Endothelial cell of umbilical vein (primary cell): ENCODE measurements at regions not wholly inside any gene's neighbourhood (a gene's known extent, or its start where the extent isn't known, plus 50 kb on each side); places are given as distances from the start of the nearest gene placed in this dataset.

ENCODE experiments used
- BruUV-seq: library from RNA; stranded (reverse); fragments of 400-500 nt; replicated peaks from 2 replicates; lab custom pipeline; 2021; lab: Mats Ljungman, UMichigan
- CTCF ChIA-PET: fragments of 300-600, 350-600 bp; sonication (Branson Sonifier 250); formaldehyde crosslinking; loops from one replicate; lab custom pipeline; 2021; ENCODE audit warnings: antibody characterized with exemption, inconsistent platforms; lab: Charles Lee
- POLR2A ChIA-PET: fragments of 300-600, 350-600 bp; sonication (Branson Sonifier 250); formaldehyde crosslinking; loops from one replicate; lab custom pipeline; 2021; ENCODE audit warnings: antibody characterized with exemption, inconsistent platforms; lab: Charles Lee
- DNase-seq: peaks from one replicate; pipeline ENCODE4 v3.0.0-alpha.2; 2011; ENCODE audit warnings: low read depth, low spot score
- FAIRE-seq: peaks from 2 replicates; lab custom pipeline; 2011; peaks lifted over from hg19 to GRCh38; lab: Jason Lieb, UNC
- H2AFZ ChIP-seq: 2 replicates; pipeline ENCODE4 v1.6.0; 2012; ENCODE audit warnings: low read depth, low read length, control low read depth, inconsistent platforms
- H3K27ac ChIP-seq: 2 replicates; pipeline ENCODE4 v1.5.1; 2011; ENCODE audit warnings: low read depth, mild to moderate bottlenecking, control low read depth, low read length, moderate library complexity; ENCODE audit not compliant: insufficient read depth
- H3K27me3 ChIP-seq, 2 experiments: 2 replicates each; pipeline versions ENCODE4 v1.6.0 to v1.6.1; 2011; ENCODE audit warnings: low read length in 2 of 2, mixed read lengths in 1 of 2; ENCODE audit not compliant: control insufficient read depth in 2 of 2, insufficient read depth in 2 of 2
- H3K36me3 ChIP-seq, 2 experiments: 2 replicates in 1 of 2; 3 replicates in 1 of 2; pipeline ENCODE4 v1.5.1; 2011; ENCODE audit warnings: low read length in 2 of 2, mild to moderate bottlenecking in 1 of 2, moderate library complexity in 1 of 2; ENCODE audit not compliant: control insufficient read depth in 2 of 2, insufficient read depth in 2 of 2; ENCODE audit errors: extremely low read depth in 1 of 2
- H3K4me1 ChIP-seq: 3 replicates; pipeline ENCODE4 v1.5.1; 2011; ENCODE audit warnings: mild to moderate bottlenecking, low read length; ENCODE audit not compliant: control insufficient read depth, insufficient read depth; ENCODE audit errors: extremely low read depth
- H3K4me2 ChIP-seq: 2 replicates; pipeline ENCODE4 v1.6.1; 2011; ENCODE audit warnings: low read length, control low read depth, mixed read lengths; ENCODE audit not compliant: insufficient read depth
- H3K4me3 ChIP-seq, 3 experiments: fragments of 200-600 bp in 1 of 3; sonication (generic), shearing (Covaris generic) in 1 of 3; replicated peaks in 1 of 3; 2 replicates each; pipeline ENCODE4 v1.5.1; 2011 to 2016; ENCODE audit warnings: control low read depth in 3 of 3, low read length in 3 of 3, mild to moderate bottlenecking in 2 of 3, inconsistent platforms in 1 of 3, low read depth in 1 of 3, moderate library complexity in 1 of 3; ENCODE audit not compliant: insufficient read depth in 1 of 3
- H3K79me2 ChIP-seq: 2 replicates; pipeline ENCODE4 v1.6.0; 2012; ENCODE audit warnings: low read length, inconsistent platforms; ENCODE audit not compliant: control insufficient read depth, insufficient read depth
- H3K9ac ChIP-seq: replicated peaks from 2 replicates; pipeline ENCODE3; 2011; ENCODE audit warnings: low read length, control low read depth; ENCODE audit not compliant: insufficient read depth; ENCODE audit errors: extremely low read depth
- H3K9me1 ChIP-seq: replicated peaks from 3 replicates; pipeline ENCODE4 v1.6.0; 2011; ENCODE audit warnings: mild to moderate bottlenecking, low read length; ENCODE audit not compliant: control insufficient read depth, insufficient read depth; ENCODE audit errors: extremely low read depth
- H3K9me3 ChIP-seq: replicated peaks from 2 replicates; pipeline ENCODE4 v1.5.1; 2012; ENCODE audit warnings: low read length, inconsistent platforms; ENCODE audit not compliant: control insufficient read depth, insufficient read depth
- H4K20me1 ChIP-seq: replicated peaks from 2 replicates; pipeline ENCODE3; 2011; ENCODE audit warnings: mild to moderate bottlenecking, low read length; ENCODE audit not compliant: control insufficient read depth, insufficient read depth; ENCODE audit errors: extremely low read depth
- CTCF ChIP-seq, 2 donors: IDR thresholded peaks; 1 replicate in 1 of 2; 2 replicates in 1 of 2; pipeline ENCODE4 v1.5.1; 2011; ENCODE audit warnings: low read length in 2 of 2, mild to moderate bottlenecking in 2 of 2, moderate library complexity in 2 of 2, control low read depth in 1 of 2, inconsistent platforms in 1 of 2, low read depth in 1 of 2; ENCODE audit not compliant: insufficient read depth in 1 of 2; ENCODE audit errors: extremely low read depth in 1 of 2
- EZH2 ChIP-seq: IDR thresholded peaks from 2 replicates; pipeline ENCODE4 v1.6.1; 2012; ENCODE audit warnings: borderline replicate concordance, low read depth, mild to moderate bottlenecking, moderate library complexity, low read length, inconsistent platforms; ENCODE audit not compliant: severe bottlenecking
- FOS ChIP-seq: IDR thresholded peaks from 2 replicates; pipeline ENCODE4 v1.6.1; 2011; ENCODE audit warnings: mild to moderate bottlenecking, low read length, moderate library complexity, borderline replicate concordance; ENCODE audit not compliant: insufficient read depth
- GATA2 ChIP-seq: IDR thresholded peaks from 2 replicates; pipeline ENCODE4 v1.7.0; 2011; ENCODE audit warnings: low read depth, mild to moderate bottlenecking, moderate library complexity, mixed read lengths, low read length; ENCODE audit not compliant: insufficient read length, insufficient read depth
- JUN ChIP-seq: IDR thresholded peaks from 2 replicates; pipeline ENCODE4 v1.6.1; 2011; ENCODE audit warnings: borderline replicate concordance, low read depth; ENCODE audit not compliant: insufficient read length, insufficient read depth
- MAX ChIP-seq: IDR thresholded peaks from 2 replicates; pipeline ENCODE4 v1.6.1; 2011; ENCODE audit not compliant: insufficient read depth, insufficient read length
- MYC ChIP-seq: IDR thresholded peaks from one replicate; pipeline ENCODE4 v1.6.1; 2011; ENCODE audit warnings: mild to moderate bottlenecking, low read depth, low read length
- POLR2A ChIP-seq: IDR thresholded peaks from 2 replicates; pipeline ENCODE4 v1.6.1; 2012; ENCODE audit warnings: low read depth, mild to moderate bottlenecking, control low read depth, low read length
- POLR2AphosphoS5 ChIP-seq: IDR thresholded peaks from 2 replicates; pipeline ENCODE4 v1.6.1; 2012; ENCODE audit warnings: low read depth, mild to moderate bottlenecking, control low read depth, low read length, moderate library complexity; ENCODE audit not compliant: insufficient read depth
- dilution Hi-C: fragments of 300-500 bp; cut with MboI; formaldehyde crosslinking; loops from one replicate; pipeline ENCODE4 v1.15.0; 2019; ENCODE audit warnings: low sequenced_read_pairs; ENCODE audit not compliant: extremely low pct_ligation_motif_present
- intact Hi-C: fragments of 100-400 bp; cut with micrococcal nuclease; formaldehyde crosslinking; loops from one replicate; pipeline ENCODE4 v1.10.0; 2022

DNA sequence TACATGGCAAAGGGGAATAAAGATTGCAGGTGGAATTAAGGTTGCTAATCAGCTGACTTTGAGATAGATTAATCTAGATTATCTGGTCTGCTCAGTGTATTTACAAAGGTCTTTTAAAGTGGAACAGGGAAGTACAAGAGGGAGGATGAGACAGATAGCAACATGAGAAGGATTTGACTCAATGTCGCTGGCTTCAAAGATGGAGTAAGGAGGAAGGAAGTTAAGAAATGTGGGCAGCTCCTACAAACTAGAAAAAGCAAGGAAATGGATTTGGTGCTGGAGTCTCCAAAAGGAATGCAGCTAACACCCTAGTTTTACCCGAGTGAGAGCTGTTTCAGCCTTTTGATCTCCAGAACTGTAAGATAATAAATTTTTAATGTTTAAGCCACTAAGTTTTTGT is 180.7 kb upstream of the TTC14 start:
- DNase-seq = no peak
- CTCF ChIA-PET = interaction anchor here (0.9 kb wide), 1 partner anchor 12 kb away, joined by 3 read pairs; no protein-coding TSS in a partner anchor
- H3K4me2 ChIP-seq = no peak overlapping the region

More for the DNA sequence above, 180.7 kb upstream of the TTC14 start:
- Histone ChIP-seq H3K9ac (no peak overlapping the region), H2AFZ (peak overlapping the region; percentile 70), H3K36me3 (no peaks in the 10 kb centered on the region), H3K4me1 (peaks cover 4% of the 10 kb centered on the region), H4K20me1 (no peaks in the 10 kb centered on the region), H3K9me1 (no peaks in the 10 kb centered on the region), H3K4me3 (no peak overlapping the region), H3K27me3 (no peaks in the 10 kb centered on the region), H3K27ac (no peak overlapping the region), H3K79me2 (no peaks in the 10 kb centered on the region), H3K9me3 (no peaks in the 10 kb centered on the region)
- TF ChIP-seq MYC = no peak
- no peak for TF ChIP-seq CTCF (IDR thresholded peaks at IDR 0.05; ENCODE audit: extremely low read depth in 1 of 2, insufficient read depth in 1 of 2, low read depth in 1 of 2, low read length in 2 of 2)
- no peak for TF ChIP-seq GATA2
- no peak for TF ChIP-seq JUN
- no peak for TF ChIP-seq FOS
- no peak for TF ChIP-seq POLR2AphosphoS5
- TF ChIP-seq MAX = no peak
- TF ChIP-seq EZH2 = no peak
- no peak for TF ChIP-seq POLR2A
- POLR2A ChIA-PET = no interaction called here
- dilution Hi-C loops = no loop called here
- BruUV-seq = no TSS peak
- FAIRE-seq = no peak
- intact Hi-C loops = no loop called here
